ENCODE measurements at regions not wholly inside any gene's neighbourhood (a gene's known extent, or its start where the extent isn't known, plus 50 kb on each side); places are given as distances from the start of the nearest gene placed in this dataset.
"Not testable (repeated sequence)": the region's sequence is repeated elsewhere in the genome, so short reads cannot be mapped to it uniquely, and the experiment has no call there.

DNA sequence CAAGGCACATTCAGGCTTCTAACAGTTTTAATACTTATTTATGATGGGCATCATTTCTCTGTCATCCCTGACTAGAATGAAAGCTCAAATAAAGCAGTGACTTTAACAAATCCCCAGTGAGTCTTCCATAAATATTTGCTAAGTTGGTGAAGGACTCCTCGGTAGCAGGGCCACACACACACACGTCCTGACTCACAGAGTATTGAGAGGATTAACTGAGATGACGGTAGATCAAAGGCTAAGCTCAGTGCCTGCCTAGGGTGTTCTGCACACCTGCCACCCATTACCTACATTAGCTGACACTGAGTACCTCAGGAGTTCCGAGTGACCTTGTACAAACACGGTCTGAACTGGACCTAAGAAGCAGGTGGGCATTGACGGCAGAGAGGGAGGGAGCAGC is 197.3 kb upstream of the SFSWAP start:
- DNase-seq (ENCODE audit: low read depth) = no peak

DNA sequence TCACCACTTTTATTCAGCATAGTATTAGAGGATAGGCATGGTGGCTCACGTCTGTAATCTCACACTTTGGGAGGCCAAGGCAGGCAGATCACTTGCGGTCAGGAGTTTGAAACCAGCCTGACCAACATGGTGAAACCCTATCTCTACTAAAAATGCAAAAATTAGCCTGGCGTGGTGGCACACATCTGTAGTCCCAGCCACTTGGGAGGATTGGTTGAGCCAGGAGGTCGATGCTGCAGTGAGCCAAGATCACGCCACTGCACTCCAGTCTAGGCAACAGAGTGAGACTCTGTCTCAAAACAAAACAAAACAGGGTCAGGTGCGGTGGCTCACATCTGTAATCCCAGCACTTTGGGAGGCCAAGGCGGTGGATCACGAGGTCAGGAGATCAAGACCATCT is 190.3 kb upstream of the SFSWAP start:
- DNase-seq (ENCODE audit: low read depth) = not testable (repeated sequence)

DNA sequence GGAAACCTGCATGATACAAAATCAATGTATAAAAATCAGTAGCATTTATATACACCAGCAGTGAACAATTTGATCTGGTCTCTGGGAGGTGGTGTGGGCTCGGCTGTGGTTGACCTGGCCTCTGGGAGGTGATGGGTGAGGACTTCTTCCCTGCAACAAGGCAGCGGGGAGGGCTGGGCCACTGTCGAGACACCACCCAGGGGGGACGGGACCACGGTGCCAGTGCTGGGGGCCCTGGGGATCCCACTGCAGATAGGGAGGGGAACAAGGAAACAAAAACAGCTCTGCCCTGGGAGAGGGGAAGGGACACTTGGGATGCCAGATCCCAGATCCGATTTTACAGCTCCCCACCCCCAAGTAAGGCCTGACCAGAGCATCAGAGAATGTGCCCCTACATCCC is 189.6 kb upstream of the SFSWAP start:
- no peak for DNase-seq (ENCODE audit: low read depth)

DNA sequence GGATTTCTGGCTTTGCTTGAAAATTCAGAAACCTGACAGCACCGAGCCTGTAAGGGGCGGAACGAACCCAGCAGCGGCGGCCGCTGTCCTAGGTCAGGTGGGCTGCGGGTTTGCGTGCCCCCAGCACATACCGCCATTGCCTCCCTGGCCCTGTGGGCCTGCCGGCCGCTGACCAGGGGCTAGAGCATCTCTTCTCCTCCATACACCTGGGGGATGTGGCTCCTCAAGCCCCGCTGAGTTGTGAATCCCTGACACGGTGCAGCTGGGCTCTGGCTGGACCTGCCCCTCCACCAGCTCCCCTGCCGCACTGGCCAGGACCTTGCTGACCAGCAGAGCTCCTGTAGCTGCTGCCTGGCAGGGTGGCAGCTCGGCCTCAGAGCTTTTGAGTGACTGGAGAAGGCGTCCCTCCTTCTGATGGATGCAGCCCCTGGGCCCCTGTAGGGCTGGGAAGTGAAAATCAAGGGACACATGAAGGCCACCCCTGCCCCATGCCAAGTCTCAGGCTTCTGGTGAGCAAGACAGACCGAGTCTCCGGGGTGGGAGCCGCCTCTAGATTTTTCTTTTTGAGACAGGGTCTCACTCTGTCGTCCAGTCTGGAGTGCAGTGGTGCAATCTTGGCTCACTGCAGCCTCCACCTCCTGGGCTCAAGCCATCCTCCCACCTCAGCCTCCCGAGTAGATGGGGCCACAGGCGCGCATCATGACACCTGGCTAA is 184.9 kb upstream of the SFSWAP start:
- DNase-seq (ENCODE audit: low read depth) = no peak

DNA sequence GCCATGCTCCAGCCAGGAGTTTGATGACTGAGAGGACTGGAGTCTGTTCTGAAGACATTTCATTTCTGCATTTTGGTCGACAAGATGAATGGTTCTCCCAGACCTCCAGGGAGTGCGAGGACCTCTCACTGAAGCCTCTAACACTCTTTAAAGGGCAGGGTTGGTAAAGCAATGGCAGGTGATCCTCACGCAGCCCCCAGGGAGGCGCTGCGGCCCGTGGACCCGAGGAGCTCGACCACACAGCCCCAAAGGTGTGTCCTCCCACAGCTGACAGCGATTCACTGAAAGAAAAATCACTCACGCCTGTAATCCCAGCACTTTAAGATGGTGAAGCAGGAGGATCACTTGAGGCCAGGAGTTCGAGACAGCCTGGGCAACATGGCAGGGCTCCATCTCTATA is 183.8 kb upstream of the SFSWAP start:
- no peak for DNase-seq (ENCODE audit: low read depth)

DNA sequence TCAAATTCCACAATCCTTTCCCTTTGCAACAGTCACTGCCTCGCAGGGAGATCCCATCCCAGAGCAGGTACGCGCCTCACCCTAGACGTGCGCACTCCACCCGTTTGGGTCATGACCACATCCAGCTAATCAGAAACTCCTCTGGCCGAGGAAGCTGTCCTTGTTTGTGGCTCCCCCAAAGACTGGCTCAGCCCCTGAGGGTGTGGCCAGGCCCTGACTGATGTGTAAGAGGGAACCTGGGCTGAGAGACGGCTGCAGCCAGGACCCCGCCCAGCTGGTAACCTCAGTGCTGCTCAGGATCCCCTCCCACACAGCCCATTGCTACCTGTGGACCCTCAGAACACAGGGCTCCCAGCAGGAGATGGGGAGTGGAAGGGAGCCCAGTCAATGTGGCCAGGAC is 183.2 kb upstream of the SFSWAP start:
- DNase-seq (ENCODE audit: low read depth) = no peak

DNA sequence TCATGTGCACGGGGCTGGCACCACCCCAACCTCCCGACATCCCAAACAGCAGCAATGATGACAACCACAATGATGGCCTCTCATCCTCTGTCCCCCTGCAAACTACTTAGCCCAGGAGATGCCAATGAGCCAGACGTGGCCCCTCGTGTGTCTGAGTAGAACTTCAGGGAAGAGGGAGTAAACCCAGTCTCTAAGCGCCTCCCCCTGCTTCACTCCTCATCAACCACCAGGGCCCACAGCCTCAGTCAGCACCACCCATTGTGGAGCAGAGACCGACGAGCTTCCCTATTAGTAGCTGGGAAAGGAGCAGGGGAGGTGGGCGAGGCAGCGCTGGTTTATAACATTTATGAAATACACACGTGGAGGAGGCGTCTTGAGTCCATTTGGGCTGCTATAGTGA is 182.7 kb upstream of the SFSWAP start:
- DNase-seq (ENCODE audit: low read depth) = no peak

DNA sequence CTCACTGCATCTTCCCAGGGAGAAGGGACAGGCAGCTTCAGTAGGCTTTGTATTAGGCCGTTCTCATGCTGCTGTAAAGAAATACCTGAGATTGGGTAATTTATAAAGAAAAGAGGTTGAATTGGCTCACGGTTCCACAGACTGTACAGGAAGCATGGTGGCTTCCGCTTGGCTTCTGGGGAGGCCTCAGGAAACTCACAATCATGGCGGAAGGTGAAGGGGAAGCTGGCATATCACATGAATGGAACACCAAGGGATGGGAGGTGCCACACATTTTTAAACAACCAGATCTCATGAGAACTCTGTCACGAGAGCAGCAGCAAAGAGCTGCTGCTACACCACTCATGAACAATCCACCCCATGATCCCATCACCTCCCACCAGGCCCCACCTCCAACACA is 182.2 kb upstream of the SFSWAP start:
- no peak for DNase-seq (ENCODE audit: low read depth)

DNA sequence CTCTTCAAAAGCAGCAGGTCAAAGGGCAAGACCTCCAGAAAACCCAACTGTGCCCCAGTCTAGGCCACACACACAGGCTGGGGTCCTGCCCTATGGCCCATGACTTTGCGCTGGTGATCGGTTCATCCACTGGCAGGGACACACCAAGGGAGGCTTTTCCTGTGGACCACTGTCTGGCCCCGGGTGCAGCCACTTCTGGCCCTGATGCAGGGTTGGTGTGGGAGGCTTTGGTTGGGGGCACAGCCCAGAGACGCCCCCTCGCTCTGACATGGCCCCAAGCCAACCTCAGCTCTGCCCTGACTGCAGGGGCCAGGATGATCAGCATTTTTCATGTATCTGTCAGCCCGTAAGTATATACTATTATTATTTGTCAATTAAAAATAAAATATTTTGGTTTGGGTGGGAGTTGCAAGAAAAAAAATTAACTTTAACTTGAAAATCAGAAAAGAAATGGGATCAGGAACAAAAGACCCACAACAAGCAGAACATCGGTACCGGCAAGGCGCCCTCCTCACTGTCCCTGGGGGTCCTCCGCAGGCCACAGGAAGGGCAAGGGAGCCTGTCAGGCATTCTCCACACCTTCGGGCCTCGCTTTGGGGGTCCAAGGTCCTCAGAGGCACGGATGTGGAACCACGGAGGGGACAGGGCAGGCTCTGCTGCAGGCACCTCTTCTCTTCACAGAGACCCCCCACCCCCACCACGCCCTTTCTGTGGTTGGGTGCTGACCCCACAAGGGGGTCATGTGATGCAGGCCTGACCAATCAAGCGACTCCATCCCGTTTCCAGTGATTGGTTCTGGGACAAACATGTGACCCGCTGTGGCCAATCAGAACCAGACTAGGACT is 181.5 kb upstream of the SFSWAP start:
- no peak for DNase-seq (ENCODE audit: low read depth)

DNA sequence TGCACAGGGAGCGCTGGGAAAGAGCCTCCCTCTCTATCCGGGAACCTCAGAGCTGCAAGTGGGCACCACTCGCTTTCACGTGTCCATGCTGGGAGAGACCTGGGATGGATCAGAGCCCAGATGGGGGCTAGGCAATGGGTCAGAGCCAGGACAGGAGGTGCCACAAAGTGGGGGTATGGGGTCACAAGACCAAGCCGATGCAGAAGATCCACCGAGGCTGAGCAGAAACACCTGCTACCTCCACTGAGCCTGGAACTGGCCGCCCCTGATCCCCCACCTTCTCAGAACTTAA is 180.9 kb upstream of the SFSWAP start:
- DNase-seq (ENCODE audit: low read depth) = no peak

DNA sequence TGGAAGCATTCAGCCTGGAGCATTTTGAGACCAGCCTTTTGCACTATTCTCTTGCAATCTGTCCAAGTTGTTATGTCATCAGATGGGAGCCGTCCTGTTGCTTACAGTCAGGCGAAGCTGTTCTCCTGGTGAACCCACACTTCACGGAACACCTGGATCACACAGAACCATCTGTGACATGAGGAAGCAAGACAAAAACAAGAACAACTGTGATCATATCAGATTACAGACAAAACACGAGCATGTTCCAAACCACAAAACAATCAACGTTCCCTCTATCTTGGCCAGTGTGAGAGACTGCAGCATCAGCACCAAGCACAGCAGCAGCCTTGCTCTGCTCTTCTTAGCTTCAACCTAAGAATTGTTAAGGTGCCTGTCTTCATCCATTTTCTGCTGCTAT is 180.5 kb upstream of the SFSWAP start:
- DNase-seq (ENCODE audit: low read depth) = no peak

DNA sequence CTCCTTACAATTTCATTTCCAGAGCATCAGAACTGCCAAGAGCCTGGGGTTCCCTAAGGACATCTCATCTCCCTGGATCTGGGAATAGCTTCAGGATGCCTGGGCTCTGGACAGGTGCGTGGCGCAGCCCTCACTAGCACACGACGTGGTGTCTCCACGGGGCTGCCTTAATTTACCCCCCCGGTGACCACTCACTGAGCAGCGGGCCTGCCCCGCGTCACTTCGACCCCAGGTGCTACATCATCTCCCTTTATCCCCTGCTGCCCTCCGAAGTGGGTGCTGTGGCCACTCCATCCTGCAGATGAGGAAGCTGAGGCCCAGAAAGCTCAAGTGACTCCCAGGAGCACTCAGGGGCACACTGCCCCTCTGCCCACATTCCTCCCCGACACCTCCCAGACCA is 177.8 kb upstream of the SFSWAP start:
- DNase-seq (ENCODE audit: low read depth) = no peak

DNA sequence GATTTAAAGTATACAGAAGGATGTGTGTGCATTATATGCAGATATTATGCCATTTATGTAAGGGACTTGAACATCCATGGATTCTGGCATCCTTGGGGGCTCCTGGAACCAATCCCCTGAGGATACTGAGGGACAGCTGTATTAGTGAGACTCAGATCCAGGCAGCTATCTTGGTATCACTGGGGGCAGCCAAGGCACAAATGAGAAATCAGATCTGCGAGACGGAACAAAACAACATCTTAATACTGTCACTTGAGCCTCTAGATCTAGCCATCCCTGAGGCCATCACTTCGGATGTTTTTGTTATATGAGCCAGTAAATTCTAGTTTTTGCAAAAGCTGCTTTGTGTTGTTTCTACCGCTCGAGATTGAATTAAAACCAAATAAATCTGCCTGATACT is 175.1 kb upstream of the SFSWAP start:
- DNase-seq (ENCODE audit: low read depth) = no peak

DNA sequence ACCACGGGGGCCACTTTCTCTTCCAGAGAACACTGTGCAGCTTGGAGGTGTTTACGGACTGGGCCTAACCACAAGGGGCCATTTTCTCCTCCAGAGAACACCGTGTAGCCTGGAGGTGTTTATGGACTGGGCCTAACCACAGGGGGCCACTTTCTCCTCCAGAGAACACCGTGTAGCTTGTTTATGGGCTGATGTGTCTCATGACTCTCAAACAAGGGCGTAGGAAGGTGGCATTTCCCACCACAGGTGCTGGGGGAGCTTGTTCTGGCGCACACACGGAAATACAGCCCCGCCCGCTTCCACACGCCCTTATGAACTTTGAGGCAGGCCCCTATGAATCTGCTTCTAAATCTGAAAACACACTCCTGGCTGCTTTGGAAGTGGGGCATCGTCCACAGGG is 174.6 kb upstream of the SFSWAP start:
- no peak for DNase-seq (ENCODE audit: low read depth)

DNA sequence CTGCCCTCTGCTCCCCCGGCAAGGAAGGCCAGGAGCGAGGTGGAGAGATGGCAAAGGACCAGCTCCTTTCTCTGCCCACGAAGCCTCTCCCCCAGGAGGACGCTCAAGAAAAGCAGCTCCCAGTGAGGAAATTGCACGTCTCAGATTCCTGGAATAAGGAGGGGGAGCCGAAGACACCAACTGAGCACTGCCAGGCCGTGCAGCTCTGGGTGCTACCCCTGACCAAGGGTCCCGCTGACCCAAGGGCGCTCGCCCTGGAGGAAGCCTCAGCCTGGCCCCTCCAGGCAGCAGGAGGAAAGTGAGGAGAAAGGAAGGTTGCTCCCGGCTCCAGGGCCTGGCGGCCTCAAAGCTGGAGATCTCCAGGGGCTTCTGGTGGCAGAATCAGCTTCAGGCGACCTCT is 174.1 kb upstream of the SFSWAP start:
- no peak for DNase-seq (ENCODE audit: low read depth)

DNA sequence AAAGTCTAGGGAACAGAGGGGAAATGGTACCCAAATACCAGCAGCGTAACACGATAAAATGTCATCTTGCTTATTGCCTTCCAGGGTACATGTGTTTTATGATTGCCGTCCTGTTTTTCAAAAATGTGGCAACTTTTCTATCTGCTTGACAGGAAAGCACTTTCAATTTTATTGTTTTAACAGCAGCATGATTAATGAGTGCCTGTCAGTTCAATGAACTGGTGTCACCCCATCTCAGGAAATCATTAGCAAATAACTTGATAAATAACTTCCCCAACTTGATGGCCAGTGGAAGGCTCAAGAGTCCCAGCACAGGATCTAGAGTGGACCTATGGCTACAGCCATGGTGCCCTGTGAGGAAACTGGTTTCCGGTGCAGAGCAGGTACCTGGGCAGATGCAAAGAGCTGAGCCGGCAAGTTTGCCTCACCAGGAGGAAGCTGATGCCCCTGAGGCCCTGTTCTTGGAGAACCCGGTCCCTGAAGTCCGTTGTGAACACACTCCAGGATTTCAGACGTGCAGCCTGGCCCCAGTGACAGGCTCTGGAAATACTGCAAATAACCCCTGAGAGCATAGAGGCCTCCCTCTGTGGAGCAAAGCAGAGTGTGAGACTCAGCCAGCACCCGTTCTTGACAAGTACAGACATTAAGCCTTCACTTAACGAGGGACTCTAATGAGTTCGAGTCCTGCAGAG is 173.5 kb upstream of the SFSWAP start:
- no peak for DNase-seq (ENCODE audit: low read depth)

DNA sequence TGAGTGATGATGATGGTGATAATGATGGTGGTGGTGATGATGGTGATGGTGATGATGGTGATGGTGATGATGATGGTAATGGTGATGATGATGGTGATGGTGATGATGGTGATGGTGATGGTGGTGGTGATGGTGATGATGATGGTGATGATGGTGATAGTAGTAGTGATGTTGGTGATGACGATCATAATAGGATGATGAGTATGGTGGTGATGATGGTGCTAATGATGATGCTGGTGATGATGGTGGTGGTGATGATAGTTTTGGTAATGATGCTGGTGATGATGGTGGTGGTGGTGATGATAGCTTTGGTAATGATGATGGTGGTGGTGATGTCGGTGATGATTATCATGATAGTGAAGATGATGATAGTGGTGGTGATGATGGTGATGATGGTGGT is 171.5 kb upstream of the SFSWAP start:
- DNase-seq (ENCODE audit: low read depth) = no peak

DNA sequence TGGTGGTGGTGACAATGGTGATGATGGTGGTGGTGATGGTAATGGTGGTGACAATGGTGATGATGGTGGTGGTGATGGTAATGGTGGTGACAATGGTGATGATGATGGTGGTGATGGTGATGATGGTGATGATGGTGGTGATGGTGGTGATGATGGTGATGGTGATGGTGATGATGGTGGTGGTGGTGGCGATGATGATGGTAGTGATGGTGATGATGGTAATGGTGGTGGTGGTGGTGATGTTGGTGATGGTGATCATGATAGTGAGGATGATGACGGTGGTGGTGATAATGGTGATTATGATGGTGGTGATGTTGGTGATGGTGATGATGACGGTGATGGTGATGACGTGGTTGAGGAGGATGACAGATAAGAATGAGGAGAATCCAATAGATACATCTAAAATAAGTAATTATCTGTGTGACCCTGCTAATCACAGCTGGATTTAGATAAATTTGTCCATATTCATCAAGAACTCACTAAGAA is 170.7 kb upstream of the SFSWAP start:
- DNase-seq (ENCODE audit: low read depth) = no peak

DNA sequence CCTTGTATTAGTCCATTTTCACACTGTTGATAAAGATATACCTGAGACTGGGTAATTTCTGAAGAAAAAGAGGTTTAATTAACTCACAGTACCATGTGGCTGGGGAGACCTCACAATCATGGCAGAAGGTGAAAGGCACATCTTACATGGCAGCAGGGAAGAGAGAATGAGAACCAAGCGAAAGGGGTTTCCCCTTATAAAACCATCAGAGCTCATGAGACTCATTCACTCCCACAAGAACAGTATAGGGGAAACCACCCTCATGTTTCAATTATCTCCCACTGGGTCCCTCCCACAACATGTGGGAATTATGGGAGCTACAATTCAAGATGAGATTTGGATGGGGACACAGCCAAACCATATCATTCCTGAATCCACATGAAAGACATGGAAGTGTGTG is 169.4 kb upstream of the SFSWAP start:
- DNase-seq (ENCODE audit: low read depth) = not testable (repeated sequence)

DNA sequence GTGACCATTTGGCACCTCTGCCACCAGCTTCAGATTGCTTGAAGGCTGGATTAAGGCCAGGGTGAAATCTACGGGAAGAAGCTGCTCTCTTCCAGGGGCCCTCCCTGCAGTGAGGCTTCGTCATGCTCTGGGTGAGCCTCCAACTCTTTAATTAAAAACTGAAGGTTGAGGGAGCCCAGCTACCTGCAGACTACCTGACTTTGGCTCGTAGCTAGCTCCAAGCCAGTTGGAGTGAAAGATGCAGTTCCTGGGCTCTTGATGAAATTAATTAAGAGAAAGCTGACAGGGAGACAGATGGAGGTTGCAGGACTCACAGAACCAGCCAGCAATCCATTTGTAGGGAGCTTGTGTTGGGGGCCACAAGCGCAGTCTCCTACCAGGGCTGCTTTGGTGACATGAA is 168.5 kb upstream of the SFSWAP start:
- DNase-seq (ENCODE audit: low read depth) = no peak

DNA sequence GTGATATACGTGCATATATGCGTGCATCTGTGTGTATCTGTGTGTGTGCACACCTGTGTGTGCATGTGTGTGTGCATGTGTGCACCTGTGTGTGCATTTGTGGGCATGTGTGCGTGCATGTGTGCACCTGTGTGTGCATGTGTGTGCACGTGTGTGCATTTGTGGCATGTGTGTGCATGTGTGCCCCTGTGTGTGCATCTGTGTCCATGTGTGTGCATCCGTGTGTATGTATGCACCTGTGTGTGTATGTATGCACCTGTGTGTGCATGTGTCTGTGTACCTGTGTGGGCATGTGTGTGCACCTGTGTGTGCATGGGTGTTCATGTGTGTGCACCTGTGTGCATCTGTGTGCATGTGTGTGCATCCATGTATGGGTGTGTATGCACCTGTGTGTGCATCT is 167.8 kb upstream of the SFSWAP start:
- DNase-seq (ENCODE audit: low read depth) = no peak

DNA sequence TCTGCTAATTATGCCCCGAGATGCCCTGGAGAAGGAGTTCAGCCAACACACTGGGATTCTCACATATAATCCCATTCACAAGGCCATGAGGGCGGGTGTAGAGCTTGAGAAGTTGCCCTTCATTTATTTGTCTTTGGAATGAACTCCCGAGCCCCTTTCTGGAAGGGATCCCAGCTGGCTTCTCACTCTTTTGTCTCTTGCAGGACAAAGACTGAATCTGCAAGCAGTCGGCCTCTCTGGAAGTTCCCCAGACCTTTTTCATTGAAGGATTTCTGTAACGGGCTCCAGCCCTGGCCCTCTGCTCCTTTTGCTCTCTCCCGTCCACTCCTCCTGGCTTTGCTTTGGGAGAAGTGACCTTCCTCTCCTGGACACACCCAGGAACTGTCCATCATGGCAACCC is 163.3 kb upstream of the SFSWAP start:
- DNase-seq (ENCODE audit: low read depth) = no peak

DNA sequence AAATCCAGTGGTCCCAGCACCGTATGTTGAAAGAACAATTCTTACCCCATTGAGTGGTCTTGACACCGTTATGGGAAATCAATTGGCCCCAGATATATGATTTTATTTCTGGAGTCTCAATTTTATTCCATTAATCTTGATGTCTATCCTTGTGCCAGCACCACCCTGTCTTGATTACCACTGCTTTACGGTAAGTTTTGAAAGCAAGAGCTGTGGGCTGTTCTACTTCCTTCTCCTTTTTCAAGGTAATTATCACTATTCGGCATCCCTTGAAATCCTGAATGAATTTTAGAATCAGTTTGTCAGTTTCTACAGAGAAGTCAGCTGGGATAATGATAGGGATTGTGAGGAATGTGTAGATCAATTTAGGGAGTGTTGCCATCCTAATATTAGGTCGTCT is 160.8 kb upstream of the SFSWAP start:
- no peak for DNase-seq (ENCODE audit: low read depth)

Measured in stimulated activated CD8-positive, alpha-beta memory T cell treated with anti-CD3 and anti-CD28 coated beads, Interleukin-15, amount 100 ng/mL, for 24 hours (primary cell).